H9 (cell line): ENCODE measurements at regions not wholly inside any gene's neighbourhood (a gene's known extent, or its start where the extent isn't known, plus 50 kb on each side); places are given as distances from the start of the nearest gene placed in this dataset.

Source experiments
- DNase-seq: peaks from one replicate; pipeline ENCODE4 v3.0.0-alpha.2; 2017
- H2AFZ ChIP-seq: one replicate; pipeline ENCODE4 v1.6.1; 2013; ENCODE audit warnings: mild to moderate bottlenecking, low read length, control low read depth, moderate library complexity
- H2AK5ac ChIP-seq: 2 replicates; pipeline ENCODE4 v1.6.1; 2013; ENCODE audit warnings: low read length, control low read depth, mixed read lengths; ENCODE audit not compliant: insufficient read length
- H2BK120ac ChIP-seq: one replicate; pipeline ENCODE4 v1.6.1; 2013; ENCODE audit warnings: low read depth, mild to moderate bottlenecking, low read length, control low read depth, inconsistent platforms; ENCODE audit not compliant: poor library complexity, severe bottlenecking
- H2BK12ac ChIP-seq: 2 replicates; pipeline ENCODE4 v1.6.1; 2013; ENCODE audit warnings: low read length, control low read depth, mixed read lengths, low read depth; ENCODE audit not compliant: insufficient read length
- H2BK15ac ChIP-seq: 2 replicates; pipeline ENCODE4 v1.6.1; 2013; ENCODE audit warnings: low read depth, low read length, control low read depth
- H2BK20ac ChIP-seq: one replicate; pipeline ENCODE4 v1.6.1; 2013; ENCODE audit warnings: low read depth, mild to moderate bottlenecking, low read length, control low read depth, inconsistent platforms; ENCODE audit not compliant: poor library complexity, severe bottlenecking
- H2BK5ac ChIP-seq: 2 replicates; pipeline ENCODE4 v1.6.1; 2013; ENCODE audit warnings: low read length, control low read depth, mixed read lengths; ENCODE audit not compliant: insufficient read length
- H3K14ac ChIP-seq: 2 replicates; pipeline ENCODE4 v1.6.1; 2013; ENCODE audit warnings: low read length, control low read depth; ENCODE audit not compliant: insufficient read depth
- H3K18ac ChIP-seq: 2 replicates; pipeline ENCODE4 v1.6.1; 2013; ENCODE audit warnings: low read depth, mild to moderate bottlenecking, mixed read lengths, low read length, control low read depth; ENCODE audit not compliant: insufficient read length
- H3K23ac ChIP-seq: 2 replicates; pipeline ENCODE4 v1.6.1; 2013; ENCODE audit warnings: low read length, control low read depth, mixed read lengths, low read depth; ENCODE audit not compliant: insufficient read length
- H3K23me2 ChIP-seq: 2 replicates; pipeline ENCODE4 v1.6.1; 2013; ENCODE audit warnings: low read depth, mild to moderate bottlenecking, mixed read lengths, low read length, control low read depth; ENCODE audit not compliant: insufficient read length, poor library complexity, severe bottlenecking
- H3K27ac ChIP-seq: 2 replicates; pipeline ENCODE4 v1.5.1; 2013; ENCODE audit warnings: low read length, control low read depth, mixed read lengths, low read depth; ENCODE audit not compliant: insufficient read length
- H3K27me3 ChIP-seq: 2 replicates; pipeline ENCODE4 v1.6.1; 2013; ENCODE audit warnings: low read length, control low read depth, inconsistent platforms; ENCODE audit not compliant: insufficient read depth
- H3K4ac ChIP-seq: 2 replicates; pipeline ENCODE4 v1.6.1; 2013; ENCODE audit warnings: low read depth, mild to moderate bottlenecking, control low read depth, inconsistent platforms, low read length, moderate library complexity
- H3K4me1 ChIP-seq: 2 replicates; pipeline ENCODE4 v1.6.1; 2013; ENCODE audit warnings: low read length, control low read depth, inconsistent platforms; ENCODE audit not compliant: insufficient read depth
- H3K4me2 ChIP-seq: 2 replicates; pipeline ENCODE4 v1.6.1; 2013; ENCODE audit warnings: low read length, control low read depth, mixed read lengths; ENCODE audit not compliant: insufficient read length, insufficient read depth
- H3K56ac ChIP-seq: 2 replicates; pipeline ENCODE4 v1.6.1; 2013; ENCODE audit warnings: low read depth, mild to moderate bottlenecking, mixed read lengths, low read length, control low read depth; ENCODE audit not compliant: insufficient read length
- H3K79me1 ChIP-seq: 2 replicates; pipeline ENCODE4 v1.6.1; 2013; ENCODE audit warnings: low read depth, mild to moderate bottlenecking, moderate library complexity, low read length, control low read depth, inconsistent platforms; ENCODE audit not compliant: insufficient read depth, poor library complexity, severe bottlenecking
- H3K79me2 ChIP-seq: 2 replicates; pipeline ENCODE4 v1.6.1; 2013; ENCODE audit warnings: low read length, control low read depth, inconsistent platforms; ENCODE audit not compliant: insufficient read depth
- H3K9ac ChIP-seq: 2 replicates; pipeline ENCODE4 v1.6.1; 2013; ENCODE audit warnings: low read length, control low read depth, mixed read lengths; ENCODE audit not compliant: insufficient read length; ENCODE audit errors: extremely low read depth
- H3K9me3 ChIP-seq: one replicate; pipeline ENCODE4 v1.6.1; 2013; ENCODE audit warnings: low read depth, low read length, inconsistent platforms; ENCODE audit not compliant: control insufficient read depth
- H3T11ph ChIP-seq: one replicate; pipeline ENCODE4 v1.6.1; 2013; ENCODE audit warnings: mild to moderate bottlenecking, low read length, control low read depth, inconsistent platforms
- H4K20me1 ChIP-seq: one replicate; pipeline ENCODE4 v1.6.1; 2013; ENCODE audit not compliant: control insufficient read depth, insufficient read length, insufficient read depth
- H4K5ac ChIP-seq: 2 replicates; pipeline ENCODE4 v1.6.1; 2013; ENCODE audit warnings: low read depth, mild to moderate bottlenecking, mixed read lengths, low read length, control low read depth; ENCODE audit not compliant: insufficient read length
- H4K8ac ChIP-seq: replicated peaks from 2 replicates; pipeline ENCODE4 v1.6.1; 2013; ENCODE audit warnings: low read length, control low read depth, mixed read lengths, low read depth; ENCODE audit not compliant: insufficient read length
- H4K91ac ChIP-seq: 2 replicates; pipeline ENCODE4 v1.6.1; 2013; ENCODE audit warnings: low read depth, mild to moderate bottlenecking, moderate library complexity, mixed read lengths, low read length, control low read depth; ENCODE audit not compliant: insufficient read length
- H3K27ac Mint-ChIP-seq, 3 experiments: 2 replicates in 2 of 3; 3 replicates in 1 of 3; pipeline ENCODE4 v1.8.0; 2020 to 2021; ENCODE audit warnings: mixed read lengths in 3 of 3, mild to moderate bottlenecking in 1 of 3, moderate library complexity in 1 of 3
- H3K27me3 Mint-ChIP-seq: 2 replicates; pipeline ENCODE4 v1.8.0; 2021; ENCODE audit warnings: low read depth, mild to moderate bottlenecking, moderate library complexity, mixed read lengths
- H3K36me3 Mint-ChIP-seq, 3 experiments: 2 replicates in 2 of 3; 3 replicates in 1 of 3; pipeline ENCODE4 v1.8.0; 2020 to 2021; ENCODE audit warnings: low read depth in 3 of 3, mixed read lengths in 3 of 3; ENCODE audit not compliant: insufficient read depth in 1 of 3
- H3K4me1 Mint-ChIP-seq, 2 experiments: 2 replicates each; pipeline ENCODE4 v1.8.0; 2020; ENCODE audit warnings: mixed read lengths in 2 of 2
- H3K4me3 Mint-ChIP-seq, 2 experiments: 2 replicates in 1 of 2; 3 replicates in 1 of 2; pipeline ENCODE4 v1.8.0; 2020 to 2021; ENCODE audit warnings: mild to moderate bottlenecking in 2 of 2, mixed read lengths in 2 of 2, moderate library complexity in 1 of 2
- H3K9me3 Mint-ChIP-seq, 2 experiments: 2 replicates in 1 of 2; 3 replicates in 1 of 2; pipeline ENCODE4 v1.8.0; 2020; ENCODE audit warnings: mild to moderate bottlenecking in 2 of 2, mixed read lengths in 2 of 2, moderate library complexity in 1 of 2
- CTCF ChIP-seq: fragments of 200-600 bp; sonication (generic); conservative IDR thresholded peaks from 3 replicates; pipeline ENCODE4 v1.8.0; 2021; ENCODE audit warnings: antibody characterized with exemption, mild to moderate bottlenecking
- WGBS: extraction: QIAGEN DNeasy Blood & Tissue Kit; methylation state at CpG from one replicate; pipeline ENCODE4 v1.1.7; 2013; ENCODE audit warnings: missing lambda C conversion rate, low lambda C conversion rate, mixed read lengths; ENCODE audit not compliant: insufficient read length; ENCODE audit errors: extremely low coverage; 5-methylcytosine and 5-hydroxymethylcytosine counted together

GRCh38 chr11:19380375-19380774 is 139.6 kb upstream of the E2F8 start:
- H3K4ac ChIP-seq, result no peak overlapping the region
- H3K4me3 Mint-ChIP-seq, result no peak overlapping the region
- H3K27ac Mint-ChIP-seq, result peak overlapping the region in 1 of 3 experiments; percentile 62; a peak in 1 of 7 replicates
- no peak overlapping the region for H4K91ac ChIP-seq
- no peaks in the 10 kb centered on the region for H3K9me3 Mint-ChIP-seq
- H2BK15ac ChIP-seq, result no peak overlapping the region
- H3K4me1 Mint-ChIP-seq, result peaks cover 0 to 4% of the 10 kb centered on the region in 2 experiments; a peak in 3 of 4 replicates
- H2BK20ac ChIP-seq, result no peak overlapping the region
- H2BK5ac ChIP-seq, result no peak overlapping the region
- H2AFZ ChIP-seq, result no peak overlapping the region
- H4K20me1 ChIP-seq, result no peaks in the 10 kb centered on the region
- H3K27me3 ChIP-seq, result no peaks in the 10 kb centered on the region
- no peak overlapping the region for H3K4me2 ChIP-seq
- no peaks in the 10 kb centered on the region for H3K23me2 ChIP-seq
- peaks cover 2% of the 10 kb centered on the region for H3K27me3 Mint-ChIP-seq
- no peak overlapping the region for H3K9ac ChIP-seq
- DNase-seq, result no peak
- H4K8ac ChIP-seq, result no peak overlapping the region
- H3K14ac ChIP-seq, result no peak overlapping the region
- H2BK12ac ChIP-seq, result no peak overlapping the region
- no peaks in the 10 kb centered on the region for H3K4me1 ChIP-seq
- H3K36me3 Mint-ChIP-seq, result no peaks in the 10 kb centered on the region
- H3K27ac ChIP-seq, result no peak overlapping the region
- H3K56ac ChIP-seq, result no peak overlapping the region
- WGBS, result no CpG with 5 or more reads among the region's 2 CpGs
- no peak overlapping the region for H2BK120ac ChIP-seq
- H3K23ac ChIP-seq, result no peak overlapping the region
- peak overlapping the region; percentile 6 for H3K18ac ChIP-seq
- H2AK5ac ChIP-seq, result no peak overlapping the region
- no peak for TF ChIP-seq CTCF
- no peaks in the 10 kb centered on the region for H3K79me2 ChIP-seq
- no peaks in the 10 kb centered on the region for H3K79me1 ChIP-seq
- H4K5ac ChIP-seq, result no peak overlapping the region
- no peak overlapping the region for H3T11ph ChIP-seq
- H3K9me3 ChIP-seq, result no peaks in the 10 kb centered on the region
